ENCODE measurements at regions not wholly inside any gene's neighbourhood (a gene's known extent, or its start where the extent isn't known, plus 50 kb on each side); places are given as distances from the start of the nearest gene placed in this dataset.
A peak's percentile ranks its signal among the peaks of the same experiment; 100 is the strongest.

- no peak for TF ChIP-seq CTCF (IDR thresholded peaks at IDR 0.05)
- Mint-ChIP-seq H3K4me3 (no peak overlapping the region), H3K27me3 (ENCODE audit: low read depth, poor library complexity) (peaks cover 3% of the 10 kb centered on the region), H3K36me3 (ENCODE audit: low read depth) (no peaks in the 10 kb centered on the region), H3K9me3 (no peaks in the 10 kb centered on the region), H3K27ac (no peak overlapping the region), H3K4me1 (peaks cover 19% of the 10 kb centered on the region)
- no peak for DNase-seq
Observed at GRCh38 chr13:22836475-22836874, 344.3 kb upstream of the SGCG start.

GRCh38 chr13:22837980-22838647, 342.7 kb upstream of the SGCG start:
- Mint-ChIP-seq H3K9me3 (no peaks in the 10 kb centered on the region), H3K4me1 (peaks cover 19% of the 10 kb centered on the region), H3K27me3 (ENCODE audit: low read depth, poor library complexity) (peaks cover 3% of the 10 kb centered on the region), H3K4me3 (no peak overlapping the region), H3K36me3 (ENCODE audit: low read depth) (no peaks in the 10 kb centered on the region), H3K27ac (no peak overlapping the region)
- no peak for TF ChIP-seq CTCF (IDR thresholded peaks at IDR 0.05)
- no peak for DNase-seq

GRCh38 chr13:22839603-22840530, 340.9 kb upstream of the SGCG start:
- no peak for TF ChIP-seq CTCF (IDR thresholded peaks at IDR 0.05)
- Mint-ChIP-seq H3K4me3 (no peak overlapping the region), H3K36me3 (ENCODE audit: low read depth) (no peaks in the 10 kb centered on the region), H3K4me1 (peaks cover 19% of the 10 kb centered on the region), H3K27ac (peak overlapping the region; percentile 96), H3K27me3 (ENCODE audit: low read depth, poor library complexity) (peaks cover 3% of the 10 kb centered on the region), H3K9me3 (no peaks in the 10 kb centered on the region)
- peak; percentile 6 for DNase-seq

GRCh38 chr13:22846551-22846950, 334.2 kb upstream of the SGCG start:
- Mint-ChIP-seq H3K9me3 (no peaks in the 10 kb centered on the region), H3K27ac (no peak overlapping the region), H3K27me3 (ENCODE audit: low read depth, poor library complexity) (peaks cover 3% of the 10 kb centered on the region), H3K4me1 (peaks cover 23% of the 10 kb centered on the region), H3K4me3 (no peak overlapping the region), H3K36me3 (ENCODE audit: low read depth) (no peaks in the 10 kb centered on the region)
- TF ChIP-seq CTCF (IDR thresholded peaks at IDR 0.05), result no peak
- DNase-seq, result no peak

GRCh38 chr13:22848539-22849052, 332.2 kb upstream of the SGCG start:
- Mint-ChIP-seq H3K4me3 (no peak overlapping the region), H3K4me1 (peaks cover 23% of the 10 kb centered on the region), H3K9me3 (no peaks in the 10 kb centered on the region), H3K36me3 (ENCODE audit: low read depth) (no peaks in the 10 kb centered on the region), H3K27me3 (ENCODE audit: low read depth, poor library complexity) (peaks cover 3% of the 10 kb centered on the region), H3K27ac (no peak overlapping the region)
- TF ChIP-seq CTCF (IDR thresholded peaks at IDR 0.05), result no peak
- DNase-seq, result peak; percentile 31
